ENCODE measurements at regions not wholly inside any gene's neighbourhood (a gene's known extent, or its start where the extent isn't known, plus 50 kb on each side); places are given as distances from the start of the nearest gene placed in this dataset.

- no peak for DNase-seq
Observed at GRCh38 chr13:79081942-79082341, 324.1 kb downstream of the RBM26 start.

- DNase-seq = no peak
Observed at GRCh38 chr13:79079351-79079839, 326.7 kb downstream of the RBM26 start.

GRCh38 chr13:79075703-79076102, 330.4 kb downstream of the RBM26 start:
- no peak for DNase-seq

- no peak for DNase-seq
Observed at GRCh38 chr13:79070343-79070974, 335.6 kb downstream of the RBM26 start.

- DNase-seq = no peak
Observed at GRCh38 chr13:79062291-79062690, 343.8 kb downstream of the RBM26 start.

- no peak for DNase-seq
Observed at GRCh38 chr13:79060216-79060615, 345.8 kb downstream of the RBM26 start.

- DNase-seq = no peak
Observed at GRCh38 chr13:79056706-79057105, 349.3 kb downstream of the RBM26 start.

GRCh38 chr13:79051472-79051871, 354.6 kb downstream of the RBM26 start:
- no peak for DNase-seq

GRCh38 chr13:79044415-79044814, 361.6 kb downstream of the RBM26 start:
- DNase-seq = no peak

GRCh38 chr13:79043208-79043607, 362.8 kb downstream of the RBM26 start:
- DNase-seq = no peak

- no peak for DNase-seq
Observed at GRCh38 chr13:79037197-79037596, 368.9 kb downstream of the RBM26 start.

- DNase-seq = no peak
Observed at GRCh38 chr13:79034341-79034740, 371.7 kb downstream of the RBM26 start.

GRCh38 chr13:79030513-79030912, 371.6 kb upstream of the OBI1 start:
- DNase-seq = no peak

- DNase-seq = no peak
Observed at GRCh38 chr13:79018166-79018565, 359.2 kb upstream of the OBI1 start.

GRCh38 chr13:79011179-79011578, 352.2 kb upstream of the OBI1 start:
- no peak for DNase-seq

GRCh38 chr13:79003989-79004898, 345.3 kb upstream of the OBI1 start:
- DNase-seq = no peak

GRCh38 chr13:78999494-78999893, 340.5 kb upstream of the OBI1 start:
- no peak for DNase-seq

GRCh38 chr13:78998630-78999315, 339.8 kb upstream of the OBI1 start:
- no peak for DNase-seq

- DNase-seq = no peak
Observed at GRCh38 chr13:78997902-78998629, 339.1 kb upstream of the OBI1 start.

- no peak for DNase-seq
Observed at GRCh38 chr13:78993792-78994191, 334.8 kb upstream of the OBI1 start.

GRCh38 chr13:78981913-78982312, 323.0 kb upstream of the OBI1 start:
- DNase-seq = no peak

GRCh38 chr13:78979349-78979748, 320.4 kb upstream of the OBI1 start:
- DNase-seq = no peak
